HG03520 (cell line): ENCODE measurements at regions not wholly inside any gene's neighbourhood (a gene's known extent, or its start where the extent isn't known, plus 50 kb on each side); places are given as distances from the start of the nearest gene placed in this dataset.

Experiments
- ATAC-seq: cut with Tn5 transposase; IDR thresholded peaks from one replicate; pipeline ENCODE4 v1.9.1; 2021; ENCODE audit warnings: mild to moderate bottlenecking, moderate library complexity; ENCODE audit not compliant: unreplicated experiment

- no peak for ATAC-seq
Observed at GRCh38 chrX:6363188-6363587, 134.5 kb upstream of the NLGN4X start.

GRCh38 chrX:6325437-6325836 is 96.8 kb upstream of the NLGN4X start:
- ATAC-seq, result no peak

- ATAC-seq, result no peak
Observed at GRCh38 chrX:6313356-6313755, 84.7 kb upstream of the NLGN4X start.

GRCh38 chrX:6311540-6311939 is 82.9 kb upstream of the NLGN4X start:
- no peak for ATAC-seq

- ATAC-seq, result no peak
Observed at GRCh38 chrX:6307156-6307555, 78.5 kb upstream of the NLGN4X start.

GRCh38 chrX:6299724-6300123 is 71.1 kb upstream of the NLGN4X start:
- ATAC-seq, result peak; percentile 45

GRCh38 chrX:6293716-6294115 is 65.0 kb upstream of the NLGN4X start:
- no peak for ATAC-seq

GRCh38 chrX:6292599-6292998 is 63.9 kb upstream of the NLGN4X start:
- peak; percentile 50 for ATAC-seq

- ATAC-seq, result no peak
Observed at GRCh38 chrX:6291444-6291843, 62.8 kb upstream of the NLGN4X start.

GRCh38 chrX:6283826-6284225 is 55.2 kb upstream of the NLGN4X start:
- ATAC-seq, result no peak

- no peak for ATAC-seq
Observed at GRCh38 chrX:6279277-6279909, 50.7 kb upstream of the NLGN4X start.
